GM10266 (cell line): ENCODE measurements at regions not wholly inside any gene's neighbourhood (a gene's known extent, or its start where the extent isn't known, plus 50 kb on each side); places are given as distances from the start of the nearest gene placed in this dataset.

Experiments used
- DNase-seq: peaks from one replicate; pipeline ENCODE4 v3.0.0; 2012; ENCODE audit errors: extremely low spot score
- CTCF ChIP-seq: IDR thresholded peaks from 2 replicates; pipeline ENCODE4 v1.5.1; 2012; ENCODE audit warnings: mild to moderate bottlenecking, low read depth; ENCODE audit not compliant: control insufficient read depth, insufficient read depth; ENCODE audit errors: missing control alignments

- TF ChIP-seq CTCF: no peak
- no peak for DNase-seq
Observed at GRCh38 chr3:22216601-22217000, 465.6 kb upstream of the ZNF385D start.

- DNase-seq: no peak
- no peak for TF ChIP-seq CTCF
Observed at GRCh38 chr3:22225161-22225560, 474.2 kb upstream of the ZNF385D start.

- DNase-seq: no peak
- no peak for TF ChIP-seq CTCF
Observed at GRCh38 chr3:22228705-22229104, 477.7 kb upstream of the ZNF385D start.

GRCh38 chr3:22231061-22231460 is 480.1 kb upstream of the ZNF385D start:
- no peak for DNase-seq
- TF ChIP-seq CTCF: no peak

GRCh38 chr3:22236490-22237270 is 485.7 kb upstream of the ZNF385D start:
- no peak for TF ChIP-seq CTCF
- no peak for DNase-seq

- DNase-seq: no peak
- TF ChIP-seq CTCF: no peak
Observed at GRCh38 chr3:22239011-22239410, 488.0 kb upstream of the ZNF385D start.

GRCh38 chr3:22241110-22241509 is 490.1 kb upstream of the ZNF385D start:
- TF ChIP-seq CTCF: no peak
- DNase-seq: no peak
